Fibroblast of villous mesenchyme (primary cell): ENCODE measurements at regions not wholly inside any gene's neighbourhood (a gene's known extent, or its start where the extent isn't known, plus 50 kb on each side); places are given as distances from the start of the nearest gene placed in this dataset.
A peak's percentile ranks its signal among the peaks of the same experiment; 100 is the strongest.

Experiments used
- DNase-seq: peaks from one replicate; pipeline ENCODE4 v3.0.0-alpha.2; 2010; ENCODE audit warnings: low read depth
- H3K4me3 ChIP-seq: 2 replicates; pipeline ENCODE4 v1.5.1; 2011; ENCODE audit warnings: low read depth, mild to moderate bottlenecking, low read length
- CTCF ChIP-seq: IDR thresholded peaks from 2 replicates; pipeline ENCODE4 v1.5.1; 2012; ENCODE audit warnings: low read depth, mild to moderate bottlenecking, low read length; ENCODE audit not compliant: insufficient read depth

DNA sequence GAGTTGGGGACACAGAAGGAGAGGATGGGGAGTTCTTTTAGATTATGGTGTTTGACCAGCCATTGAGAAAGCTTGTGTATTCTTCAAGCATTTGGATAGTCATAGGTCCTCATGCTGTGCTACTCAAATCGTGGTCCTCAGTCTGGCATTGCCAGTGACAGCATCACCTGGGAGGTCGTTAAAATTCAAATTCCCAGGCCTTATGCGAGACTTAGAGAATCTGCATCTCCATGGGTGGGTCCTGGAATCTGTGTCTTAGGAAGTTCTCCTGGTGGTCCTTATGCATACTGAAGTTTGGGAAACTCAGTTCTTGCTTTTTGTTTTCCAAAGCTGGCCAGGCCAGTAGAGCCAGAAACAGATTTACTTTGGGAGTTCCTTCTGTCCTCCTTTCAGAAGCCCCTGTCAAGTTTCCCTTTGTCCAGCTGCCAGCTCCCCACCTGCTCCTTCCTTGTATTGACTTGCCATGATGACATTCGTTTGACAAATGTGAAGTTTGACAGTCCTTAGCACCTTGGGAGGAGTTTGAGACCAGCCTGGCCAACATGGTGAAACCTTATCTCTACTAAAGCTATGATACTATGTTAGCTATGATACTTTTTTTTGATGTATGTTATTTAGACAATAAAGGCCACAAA lies 95.6 kb downstream of the PALM2AKAP2 start:
- no peak overlapping the region for H3K4me3 ChIP-seq
- DNase-seq = no peak
- TF ChIP-seq CTCF = no peak

- peak; percentile 45 for DNase-seq
- no peak overlapping the region for H3K4me3 ChIP-seq
- TF ChIP-seq CTCF = peak; percentile 84
Observed at GRCh38 chr9:109880276-109881169, 100.5 kb downstream of the PALM2AKAP2 start.

- DNase-seq = no peak
- no peak for TF ChIP-seq CTCF
- H3K4me3 ChIP-seq = no peak overlapping the region
Observed at GRCh38 chr9:109883623-109884022, 103.6 kb downstream of the PALM2AKAP2 start.

DNA sequence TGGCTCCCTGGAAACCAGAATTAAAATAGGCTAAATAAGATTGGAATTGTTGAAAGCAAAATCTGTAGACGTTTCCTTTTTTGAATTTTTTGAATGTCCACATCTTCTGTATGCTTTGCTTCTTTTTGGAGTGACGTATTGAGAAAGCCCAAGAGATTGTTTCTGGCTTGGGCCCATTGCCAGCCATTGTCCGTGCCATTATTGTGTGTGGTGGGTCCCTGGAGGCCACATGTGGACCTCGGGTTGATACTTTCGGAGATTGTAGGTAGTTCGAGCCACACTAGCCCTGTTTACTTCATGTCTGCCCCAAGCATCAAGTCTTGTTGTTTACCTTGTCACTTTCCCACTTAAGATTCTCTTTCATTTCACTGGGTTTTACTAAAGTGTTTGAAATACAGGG lies 106.0 kb downstream of the PALM2AKAP2 start:
- H3K4me3 ChIP-seq = no peak overlapping the region
- no peak for DNase-seq
- no peak for TF ChIP-seq CTCF

- H3K4me3 ChIP-seq = no peak overlapping the region
- TF ChIP-seq CTCF = no peak
- DNase-seq = no peak
Observed at GRCh38 chr9:109886617-109887016, 106.6 kb downstream of the PALM2AKAP2 start.

- no peak overlapping the region for H3K4me3 ChIP-seq
- peak; percentile 33 for DNase-seq
- TF ChIP-seq CTCF = no peak
Observed at GRCh38 chr9:109887079-109887478, 107.1 kb downstream of the PALM2AKAP2 start.
